HG03280 (cell line): ENCODE measurements at regions not wholly inside any gene's neighbourhood (a gene's known extent, or its start where the extent isn't known, plus 50 kb on each side); places are given as distances from the start of the nearest gene placed in this dataset.
A peak's percentile ranks its signal among the peaks of the same experiment; 100 is the strongest.
"Not testable (repeated sequence)": the region's sequence is repeated elsewhere in the genome, so short reads cannot be mapped to it uniquely, and the experiment has no call there.

Experiments
- ATAC-seq: cut with Tn5 transposase; IDR thresholded peaks from one replicate; pipeline ENCODE4 v1.9.1; 2021; ENCODE audit warnings: mild to moderate bottlenecking, moderate library complexity; ENCODE audit not compliant: unreplicated experiment

DNA sequence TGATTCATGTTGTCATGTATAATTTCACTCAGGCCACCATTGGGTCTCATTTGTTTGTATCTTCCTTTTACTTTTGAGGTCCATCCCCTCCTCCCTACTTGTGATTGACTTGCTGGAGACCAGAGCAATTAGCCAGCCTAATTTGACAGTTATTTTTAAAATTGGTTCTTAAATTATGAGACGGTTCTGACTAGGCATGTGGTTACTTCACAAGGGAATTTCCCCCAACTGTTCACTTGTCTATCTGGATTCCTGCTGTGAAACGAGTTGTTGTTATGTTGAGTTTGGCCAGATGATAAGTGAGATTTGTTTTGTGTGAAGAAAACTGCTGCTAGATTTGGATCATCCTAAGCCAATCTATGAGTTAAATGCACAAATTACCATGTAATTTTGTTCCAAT lies 359.1 kb downstream of the BARHL2 start:
- ATAC-seq, result peak; percentile 62

DNA sequence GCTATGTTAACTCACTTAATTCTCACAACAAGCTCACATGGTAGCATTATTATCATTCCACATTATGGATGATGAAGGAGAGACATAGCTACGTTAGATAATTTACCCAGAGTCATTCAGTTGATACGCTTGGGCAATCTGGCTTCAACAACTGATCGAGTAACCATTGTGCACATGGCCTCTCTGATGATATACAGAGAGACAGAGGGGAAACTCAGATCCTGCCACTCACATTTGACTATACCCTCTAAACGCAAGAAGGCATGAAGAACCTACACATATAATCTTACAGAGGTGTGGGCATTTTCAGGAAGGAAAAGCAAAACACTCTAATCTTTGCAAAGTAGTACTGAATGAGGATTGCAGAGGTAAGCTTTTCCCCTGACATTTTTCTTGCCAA lies 360.1 kb downstream of the BARHL2 start:
- no peak for ATAC-seq

DNA sequence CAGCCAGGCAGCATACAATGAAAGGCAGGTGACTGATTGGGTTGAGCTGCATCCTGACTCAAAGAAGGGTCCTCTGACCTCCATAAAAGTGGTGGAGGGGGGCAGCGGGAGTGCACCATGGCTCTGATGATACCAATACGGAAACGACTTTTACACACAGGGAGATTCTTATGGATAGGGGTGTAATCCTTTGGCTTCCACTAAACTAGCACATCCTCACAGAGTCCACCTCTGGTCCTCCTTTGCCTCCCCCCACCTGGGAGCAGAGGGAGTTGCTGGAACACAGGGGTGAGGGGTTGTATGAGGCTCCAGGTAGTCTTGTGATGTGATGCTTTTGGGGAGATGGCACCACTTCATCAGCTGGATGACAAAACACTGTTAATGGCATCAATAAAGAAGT lies 361.0 kb downstream of the BARHL2 start:
- ATAC-seq, result no peak

DNA sequence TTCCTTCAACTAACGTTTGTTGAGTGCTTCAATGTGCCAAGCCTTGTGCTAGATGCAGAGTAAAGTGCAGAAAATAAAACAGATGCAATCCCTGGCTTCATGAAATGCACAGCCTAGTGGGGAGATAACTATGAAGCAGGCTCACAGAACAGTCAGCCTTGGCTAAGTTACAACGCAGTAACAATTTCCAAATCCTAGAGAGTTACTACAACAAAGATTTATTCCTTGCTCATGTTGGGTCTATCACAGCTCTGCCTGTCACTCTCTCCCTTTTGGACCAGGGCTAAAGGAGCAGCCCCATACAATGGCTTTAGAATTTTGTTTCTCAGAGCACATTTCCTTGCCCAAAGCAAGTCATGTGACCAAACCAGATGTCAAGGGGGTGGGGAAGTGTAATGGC lies 359.8 kb downstream of the ZNF326 start:
- no peak for ATAC-seq

DNA sequence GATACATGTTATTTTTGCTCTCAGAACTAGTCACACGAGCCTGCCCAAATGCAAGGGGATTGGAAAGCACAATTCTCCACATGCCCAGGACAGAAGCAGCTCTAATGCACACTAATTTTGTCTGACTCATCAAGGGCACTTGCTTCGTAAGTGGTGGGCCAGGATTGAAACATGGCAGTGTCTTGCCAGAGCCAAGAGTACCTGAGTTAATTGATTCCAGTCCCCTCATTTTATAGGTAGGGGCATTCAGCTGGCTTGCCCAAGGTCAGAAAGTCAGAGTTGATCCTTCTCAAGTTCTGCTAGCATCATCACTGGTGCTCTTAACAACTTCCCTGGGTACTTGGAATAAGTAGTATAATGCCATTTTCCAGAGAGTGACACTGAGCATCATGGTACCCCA lies 356.1 kb downstream of the ZNF326 start:
- no peak for ATAC-seq

DNA sequence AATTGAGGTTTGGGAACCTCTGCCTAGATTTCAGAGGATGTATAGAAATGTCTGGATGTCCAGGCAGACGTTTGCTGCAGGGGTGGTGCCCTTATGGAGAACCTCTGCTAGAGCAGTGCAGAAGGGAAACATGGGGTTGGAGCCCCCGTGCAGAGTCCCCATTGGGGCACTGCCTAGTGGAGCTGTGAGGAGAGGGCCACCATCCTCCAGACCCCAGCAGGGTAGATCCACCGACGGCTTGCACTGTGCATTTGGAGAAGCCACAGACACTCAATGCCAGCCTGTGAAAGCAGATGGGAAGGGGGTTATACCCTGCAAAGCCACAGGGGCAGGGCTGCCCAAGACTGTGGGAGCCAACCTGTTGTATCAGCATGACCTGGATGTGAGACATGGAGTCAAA lies 354.6 kb downstream of the ZNF326 start:
- no peak for ATAC-seq

DNA sequence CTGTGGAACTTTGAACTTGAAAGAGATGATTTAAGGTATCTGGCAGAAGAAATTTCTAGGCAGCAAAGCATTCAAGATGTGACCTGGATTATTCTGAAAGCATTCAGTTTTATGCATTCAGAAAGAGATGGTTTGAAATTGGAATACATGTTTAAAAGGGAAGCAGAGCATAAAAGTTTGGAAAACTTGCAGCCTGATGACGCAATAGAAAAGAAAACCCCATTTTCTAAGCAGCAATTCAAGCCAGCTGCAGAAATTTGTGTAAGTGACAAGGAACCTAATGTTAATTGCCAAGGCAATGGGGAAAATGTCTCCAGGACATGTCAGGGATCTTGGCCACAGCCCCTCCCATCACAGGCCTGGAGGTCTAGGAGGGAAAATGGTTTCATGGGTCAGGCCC lies 354.0 kb downstream of the ZNF326 start:
- no peak for ATAC-seq

DNA sequence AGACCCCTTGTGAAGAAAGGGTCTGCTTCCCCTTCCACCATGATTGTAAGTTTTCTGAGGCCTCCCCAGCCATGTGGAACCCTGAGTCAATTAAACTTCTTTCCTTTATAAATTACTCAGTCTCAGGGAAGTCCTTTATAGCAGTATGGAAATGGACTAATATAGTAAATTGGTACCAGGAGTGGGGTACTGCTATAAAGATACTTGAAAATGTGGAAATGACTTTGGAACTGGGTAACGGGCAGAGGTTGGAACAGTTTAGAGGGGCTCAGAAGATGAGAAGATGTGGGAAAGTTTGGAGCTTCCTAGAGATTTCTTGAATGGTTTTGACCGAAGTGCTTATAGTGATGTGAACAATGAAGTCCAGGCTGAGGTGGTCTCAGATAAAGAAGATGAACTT lies 353.5 kb downstream of the ZNF326 start:
- ATAC-seq, result not testable (repeated sequence)

DNA sequence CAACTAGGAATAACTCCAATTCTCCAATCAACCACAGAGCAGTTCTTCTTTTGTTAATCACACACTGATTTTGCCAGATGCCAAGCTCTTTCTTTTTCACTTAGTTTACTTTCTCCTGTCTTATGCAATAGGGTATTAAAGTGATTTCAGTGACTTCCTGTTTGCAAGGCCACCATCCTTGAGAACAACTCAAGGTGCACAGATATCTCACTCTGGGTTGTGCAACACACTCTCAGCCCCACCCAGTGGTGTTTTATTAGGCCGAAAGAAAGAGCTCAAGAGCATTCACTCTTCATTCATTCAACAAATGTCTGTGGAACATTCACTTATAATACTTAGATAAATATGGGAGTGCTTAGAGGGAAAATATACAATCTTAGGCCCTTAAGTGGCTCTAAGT lies 352.5 kb downstream of the ZNF326 start:
- ATAC-seq, result no peak

DNA sequence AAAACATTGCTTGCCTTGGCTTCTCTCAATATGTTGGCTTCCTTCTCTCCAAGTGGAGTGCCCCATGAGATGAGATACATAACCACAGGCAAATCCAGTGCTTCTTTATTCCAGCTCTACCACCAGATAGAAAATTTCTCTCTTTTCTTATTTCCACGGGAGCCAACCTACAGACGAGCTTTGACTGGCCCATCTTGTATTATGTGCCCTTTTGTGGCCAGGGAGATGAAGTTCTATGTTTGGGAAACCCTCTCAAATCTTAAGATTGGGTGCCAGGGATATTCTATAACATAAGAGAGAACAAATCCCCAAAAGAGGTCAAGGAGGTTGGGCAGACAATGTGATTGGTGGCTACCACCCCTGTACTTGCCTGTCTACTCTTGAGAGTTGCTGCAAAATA lies 351.8 kb downstream of the ZNF326 start:
- no peak for ATAC-seq

DNA sequence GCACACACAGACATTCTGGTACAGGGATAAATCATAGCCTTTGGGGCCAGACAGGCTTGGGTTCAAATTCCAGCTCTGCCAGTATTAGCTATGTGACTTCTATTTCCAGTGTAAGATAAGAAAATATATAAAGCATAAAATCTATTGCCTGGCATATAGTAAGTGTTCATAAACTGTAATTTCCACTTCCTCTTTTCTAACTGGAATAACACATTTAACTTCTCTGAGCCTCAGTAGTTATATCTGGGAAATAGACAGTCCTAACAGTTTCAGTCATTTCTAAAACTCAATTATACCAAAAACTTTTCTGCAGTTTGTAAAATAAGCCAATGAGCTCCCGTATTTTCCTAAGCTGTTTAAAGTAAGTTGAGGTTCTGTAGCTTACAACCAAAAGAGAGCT lies 351.4 kb downstream of the ZNF326 start:
- ATAC-seq, result no peak

DNA sequence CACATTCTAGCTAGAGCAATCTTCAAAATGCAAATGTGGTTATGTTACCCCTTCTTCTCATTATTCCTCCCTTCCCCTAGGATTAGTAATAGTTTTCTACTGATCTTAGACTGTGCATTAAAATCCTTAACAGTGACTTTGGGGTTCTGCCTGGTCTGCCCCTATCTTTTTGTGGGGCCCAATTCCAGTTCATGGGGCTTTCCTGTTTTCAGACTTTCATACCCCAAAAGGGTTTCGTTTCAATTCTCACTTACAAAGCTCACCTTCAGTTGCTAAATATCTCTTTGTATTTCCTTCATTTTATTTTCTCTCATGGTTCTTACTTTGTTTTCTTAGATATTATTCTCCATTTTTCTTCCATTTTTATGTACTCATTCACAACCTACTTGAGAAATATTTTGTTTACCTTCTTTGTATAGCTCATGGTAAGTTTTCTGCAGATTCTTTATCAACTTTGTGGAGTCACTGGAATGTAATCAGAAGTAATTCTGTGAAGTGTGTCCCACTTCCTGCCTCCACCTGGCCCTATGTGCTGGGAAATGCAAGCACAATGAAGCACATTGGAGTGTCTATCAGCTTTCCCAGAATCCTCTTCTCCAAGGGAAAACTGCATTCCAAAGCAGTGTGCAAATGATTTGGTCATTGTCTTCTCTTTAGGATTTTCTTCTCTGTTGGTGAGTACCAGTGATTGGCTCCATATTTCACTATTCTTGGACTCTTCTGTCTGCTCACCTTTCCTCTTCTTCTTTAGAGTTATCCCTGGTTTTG lies 350.2 kb downstream of the ZNF326 start:
- no peak for ATAC-seq

DNA sequence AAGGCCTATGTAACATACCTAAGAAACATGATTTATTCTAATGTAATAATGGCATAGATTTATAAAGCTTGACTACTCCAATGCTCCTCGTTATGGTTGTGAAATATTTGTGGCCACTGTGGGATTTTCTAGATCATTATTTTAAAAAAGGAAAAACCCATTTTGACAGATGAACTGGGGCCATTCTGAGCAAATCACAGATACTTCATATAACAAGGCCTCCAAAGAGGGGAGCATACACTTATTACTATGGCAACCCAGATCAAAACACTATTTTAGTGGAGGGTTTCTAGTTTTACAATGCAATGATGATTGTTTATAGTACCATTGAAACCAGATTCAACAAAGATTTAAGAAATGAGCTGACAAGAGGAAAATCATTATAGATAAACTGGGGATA lies 346.6 kb downstream of the ZNF326 start:
- ATAC-seq, result no peak

DNA sequence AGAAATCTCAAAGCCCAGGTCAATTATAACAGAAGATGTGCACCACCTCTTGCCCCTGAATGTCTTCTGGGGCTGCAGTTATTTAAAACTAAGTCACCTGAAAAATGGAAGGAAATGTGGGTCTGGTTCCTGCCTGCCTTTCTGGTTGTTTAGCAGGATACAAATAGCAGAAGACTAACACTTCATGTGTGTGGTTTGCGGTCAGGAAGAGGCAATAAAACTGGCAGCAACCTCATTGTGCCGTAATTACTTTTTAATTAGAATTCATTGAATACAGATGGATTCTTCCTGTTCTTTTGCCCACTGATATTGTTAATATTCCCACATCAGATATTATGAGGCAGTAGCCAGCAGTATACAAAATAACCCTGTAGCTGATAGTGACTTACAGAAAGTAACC lies 345.7 kb downstream of the ZNF326 start:
- no peak for ATAC-seq

DNA sequence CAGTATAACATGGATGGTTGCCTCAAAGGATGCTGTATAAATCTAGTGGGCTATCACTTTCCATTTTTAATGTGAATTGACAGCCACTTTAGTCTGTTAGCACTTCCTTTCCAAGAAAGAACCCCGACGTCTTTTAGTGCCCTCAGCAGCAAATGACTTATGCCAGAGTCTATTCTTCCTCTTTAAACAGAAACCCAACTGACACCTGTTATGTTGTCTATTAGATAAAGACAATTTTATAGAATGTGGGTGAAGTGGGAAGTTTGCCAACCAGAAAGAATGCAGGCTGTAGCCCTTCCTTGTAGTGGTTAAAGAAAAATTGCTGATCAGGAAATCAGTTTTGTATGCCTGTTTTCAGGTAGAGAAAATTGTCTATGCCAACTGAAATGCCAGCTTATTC lies 344.9 kb downstream of the ZNF326 start:
- no peak for ATAC-seq

DNA sequence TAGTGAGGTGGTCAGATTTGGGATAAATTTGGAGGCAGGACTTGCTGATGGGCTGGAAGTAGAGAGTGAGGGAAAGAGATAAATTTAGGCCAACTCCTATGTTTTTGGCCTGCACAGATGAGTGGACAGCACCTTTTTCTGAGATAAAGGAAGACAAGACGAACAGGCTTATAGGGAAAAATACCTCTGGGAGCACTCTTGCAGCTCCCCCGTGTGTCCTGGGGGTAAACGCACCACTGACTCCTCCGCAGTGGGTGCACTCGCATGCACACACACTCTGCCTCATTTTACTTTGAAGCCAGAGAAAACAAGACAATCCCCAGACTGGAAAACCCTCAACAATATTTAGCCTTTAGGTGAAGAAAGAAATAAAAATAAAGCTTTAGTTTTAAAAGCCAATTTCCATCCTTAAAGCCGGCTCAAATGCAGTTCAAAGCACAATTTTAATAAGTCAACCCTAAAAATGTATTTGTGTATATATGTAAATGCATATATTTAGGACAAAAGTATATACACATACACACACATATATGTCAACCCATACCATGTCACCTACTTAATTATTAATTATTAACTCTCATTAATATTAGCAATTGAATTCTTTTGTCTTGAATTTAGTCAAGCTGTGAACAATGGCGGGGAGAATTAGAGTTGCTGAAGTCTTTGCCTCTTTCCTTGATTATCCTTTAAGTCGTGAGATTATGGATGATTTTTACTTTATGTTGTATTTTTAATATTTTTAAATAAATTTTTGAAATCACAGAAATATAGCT lies 341.8 kb downstream of the ZNF326 start:
- no peak for ATAC-seq

DNA sequence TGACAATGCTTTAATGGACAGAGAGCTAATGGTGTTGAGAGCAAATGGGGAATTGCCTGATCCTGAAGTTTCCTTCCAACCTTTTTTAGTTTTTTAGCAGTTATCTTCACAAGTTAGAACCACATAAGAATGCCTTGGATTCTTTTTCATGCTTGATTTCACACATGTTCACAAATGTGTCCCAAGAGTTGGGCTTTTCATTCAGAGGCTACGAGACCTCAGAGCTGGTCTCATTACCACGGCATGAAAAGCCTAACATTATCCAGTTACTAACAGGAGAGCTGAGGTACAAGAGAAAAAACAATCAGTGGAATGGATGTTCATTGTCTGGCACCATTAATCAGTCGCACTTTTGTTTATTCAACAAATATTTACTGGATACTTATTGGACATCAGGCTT lies 340.6 kb downstream of the ZNF326 start:
- no peak for ATAC-seq

DNA sequence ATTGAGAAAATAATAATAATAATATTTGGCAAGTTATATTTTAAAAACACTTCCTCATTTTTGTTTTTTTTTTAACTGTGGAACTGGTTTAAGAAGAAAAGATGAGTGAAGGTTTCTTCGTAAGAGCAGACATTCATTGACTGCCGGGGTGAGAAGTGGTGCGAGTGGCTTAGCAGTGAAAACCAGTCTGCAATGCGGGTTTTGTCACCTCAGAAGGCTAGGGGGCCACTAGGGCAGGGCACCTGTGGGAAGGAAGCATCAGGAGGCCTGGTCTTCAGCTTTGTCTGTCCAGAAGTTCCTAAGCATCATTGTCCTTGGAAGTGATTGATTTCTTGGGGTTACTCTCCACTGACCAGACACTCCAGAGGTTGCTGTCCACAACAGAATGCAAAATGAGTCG lies 339.2 kb downstream of the ZNF326 start:
- ATAC-seq, result no peak

DNA sequence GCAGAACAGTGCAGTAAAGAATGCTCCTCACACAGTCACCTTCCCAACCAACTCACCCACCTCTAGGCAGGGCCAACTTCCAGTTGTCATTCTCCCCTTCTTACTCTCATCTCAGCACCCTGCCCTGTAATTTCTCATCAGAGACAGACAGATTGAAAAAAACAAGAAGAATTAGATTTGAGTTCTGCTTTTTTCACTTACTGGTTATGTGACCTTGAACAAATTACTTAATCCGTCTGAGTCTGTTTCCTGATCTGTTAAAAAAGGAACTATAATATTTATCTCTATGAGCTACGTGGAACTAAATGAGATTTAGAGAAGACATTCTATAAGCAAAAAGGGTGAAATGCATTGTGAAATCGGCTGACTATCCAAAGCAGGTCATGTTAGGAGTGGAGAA lies 330.3 kb downstream of the ZNF326 start:
- ATAC-seq, result no peak

DNA sequence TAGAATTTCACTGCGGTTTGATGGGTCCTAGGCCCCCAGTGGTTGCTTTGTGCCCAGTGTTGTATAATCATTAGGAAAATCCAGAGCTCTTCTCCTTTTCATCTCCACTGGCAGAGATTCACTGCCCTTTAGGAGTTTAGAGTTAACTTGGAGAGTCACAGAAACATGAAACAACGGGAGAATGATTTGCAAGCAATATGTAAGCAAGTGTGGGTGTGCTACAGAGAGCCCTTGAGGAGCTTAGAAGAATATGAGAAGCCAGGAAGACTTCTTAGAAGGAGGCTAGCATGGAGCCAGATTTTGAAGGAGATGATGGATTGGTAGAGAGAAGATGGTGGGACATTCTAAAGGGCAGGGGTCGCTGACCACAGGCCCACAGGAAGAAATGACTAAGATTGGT lies 327.3 kb downstream of the ZNF326 start:
- no peak for ATAC-seq

DNA sequence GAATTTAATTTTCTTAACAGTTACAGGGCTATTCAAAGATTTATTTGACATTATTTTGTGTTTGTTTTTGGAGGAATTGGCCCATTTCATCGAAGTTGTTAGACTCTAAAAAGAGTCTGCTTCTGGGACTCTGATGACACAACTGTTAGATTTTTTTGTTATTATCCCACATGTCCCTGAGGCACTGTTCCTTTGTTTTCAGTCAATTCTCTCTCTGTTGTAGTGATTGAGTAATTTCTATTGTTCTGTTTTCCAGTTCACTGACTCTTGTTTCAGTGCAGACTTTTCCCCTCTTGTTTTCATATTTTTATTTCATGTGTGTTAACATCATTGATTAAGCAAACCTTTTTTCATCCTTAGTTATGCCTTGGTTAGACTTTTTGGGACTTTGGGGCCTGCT lies 325.0 kb downstream of the ZNF326 start:
- no peak for ATAC-seq

DNA sequence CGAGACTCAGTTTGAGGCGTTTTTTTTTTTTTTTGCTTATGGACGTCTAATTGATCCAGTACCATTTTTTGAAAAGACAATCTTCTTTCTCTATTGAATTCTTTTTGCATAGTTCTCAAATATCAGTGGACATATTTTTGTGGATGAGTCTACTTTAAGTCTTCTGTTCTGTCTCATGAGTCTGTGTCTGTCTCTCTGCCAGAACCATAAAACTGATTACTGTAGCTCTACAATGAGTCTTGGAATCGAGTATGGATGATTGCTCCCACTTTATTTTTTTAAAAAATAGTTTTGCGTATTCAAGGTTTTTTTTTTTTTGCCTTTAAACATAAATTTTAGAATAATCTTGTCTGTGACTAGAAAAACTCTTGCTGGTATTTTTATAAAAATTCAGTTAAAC lies 323.5 kb downstream of the ZNF326 start:
- ATAC-seq, result no peak

DNA sequence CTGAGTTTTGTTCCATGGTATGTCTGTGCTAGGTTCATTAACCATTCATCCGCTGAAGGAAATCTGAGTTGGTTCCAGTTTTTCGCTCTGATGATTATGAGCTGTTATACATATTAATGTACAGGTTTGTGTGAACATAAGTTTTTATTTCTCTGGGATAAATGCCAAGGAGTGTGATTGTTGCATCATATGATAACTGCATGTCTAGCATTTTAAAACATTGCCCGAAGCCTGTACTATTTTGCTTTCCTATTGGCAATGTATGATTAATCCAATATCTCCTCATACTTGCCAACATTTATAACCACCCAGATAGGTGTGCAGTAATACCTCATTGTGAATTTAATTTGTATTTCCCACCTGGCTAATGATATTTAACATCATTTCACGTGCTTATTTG lies 322.7 kb downstream of the ZNF326 start:
- ATAC-seq, result no peak
